HG03342 (cell line): ENCODE measurements at regions not wholly inside any gene's neighbourhood (a gene's known extent, or its start where the extent isn't known, plus 50 kb on each side); places are given as distances from the start of the nearest gene placed in this dataset.

ENCODE experiments used
- ATAC-seq: cut with Tn5 transposase; IDR thresholded peaks from one replicate; pipeline ENCODE4 v1.9.1; 2021; ENCODE audit warnings: mild to moderate bottlenecking, moderate library complexity; ENCODE audit not compliant: unreplicated experiment

DNA sequence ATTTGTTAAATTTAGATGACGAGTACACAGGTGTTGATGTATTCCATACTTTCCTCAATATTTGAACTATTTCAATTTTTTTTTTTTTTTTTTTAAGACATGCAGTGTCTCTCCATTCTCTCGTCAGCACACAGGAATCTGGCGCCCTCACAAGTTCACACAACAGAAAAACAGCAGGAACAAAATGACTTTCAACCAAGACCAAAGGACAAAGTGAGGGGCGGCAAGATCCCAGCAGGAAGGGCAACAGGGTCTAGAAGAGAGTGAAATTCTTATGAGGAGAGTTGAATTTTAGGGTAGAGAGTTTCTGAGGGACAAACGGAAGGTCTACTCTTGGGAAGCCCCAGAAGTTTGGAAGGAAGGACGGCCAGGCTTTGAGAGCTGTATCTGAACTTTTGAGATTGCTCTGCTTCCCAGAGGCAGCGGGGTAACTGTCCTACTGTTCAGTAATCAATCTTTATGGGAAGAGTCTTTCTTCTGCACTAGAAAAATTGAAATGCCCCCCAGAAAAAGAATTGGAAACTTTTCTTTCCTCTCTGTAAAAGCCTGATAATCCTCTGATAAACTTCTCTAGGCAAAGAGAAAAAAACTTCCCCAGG, 760.2 kb downstream of the RAB28 start:
- no peak for ATAC-seq

DNA sequence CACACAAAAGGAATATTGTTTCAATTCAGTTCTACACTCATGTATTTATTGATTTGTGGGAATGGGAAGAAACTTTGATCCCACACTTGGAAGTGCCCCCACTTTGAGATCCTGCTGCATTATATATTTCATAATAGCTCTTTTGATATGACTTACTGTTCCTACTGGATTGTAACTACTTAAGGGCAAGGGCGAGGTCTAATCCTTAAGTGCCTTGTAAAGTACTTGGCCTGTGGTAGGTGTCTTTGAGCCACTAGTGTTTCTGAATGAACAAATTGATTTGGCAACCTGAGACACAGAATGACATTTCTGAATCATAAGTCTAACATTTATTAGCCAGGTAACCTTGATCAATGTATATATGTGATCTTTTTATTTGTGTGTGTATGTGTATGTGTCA, 767.2 kb downstream of the RAB28 start:
- no peak for ATAC-seq

DNA sequence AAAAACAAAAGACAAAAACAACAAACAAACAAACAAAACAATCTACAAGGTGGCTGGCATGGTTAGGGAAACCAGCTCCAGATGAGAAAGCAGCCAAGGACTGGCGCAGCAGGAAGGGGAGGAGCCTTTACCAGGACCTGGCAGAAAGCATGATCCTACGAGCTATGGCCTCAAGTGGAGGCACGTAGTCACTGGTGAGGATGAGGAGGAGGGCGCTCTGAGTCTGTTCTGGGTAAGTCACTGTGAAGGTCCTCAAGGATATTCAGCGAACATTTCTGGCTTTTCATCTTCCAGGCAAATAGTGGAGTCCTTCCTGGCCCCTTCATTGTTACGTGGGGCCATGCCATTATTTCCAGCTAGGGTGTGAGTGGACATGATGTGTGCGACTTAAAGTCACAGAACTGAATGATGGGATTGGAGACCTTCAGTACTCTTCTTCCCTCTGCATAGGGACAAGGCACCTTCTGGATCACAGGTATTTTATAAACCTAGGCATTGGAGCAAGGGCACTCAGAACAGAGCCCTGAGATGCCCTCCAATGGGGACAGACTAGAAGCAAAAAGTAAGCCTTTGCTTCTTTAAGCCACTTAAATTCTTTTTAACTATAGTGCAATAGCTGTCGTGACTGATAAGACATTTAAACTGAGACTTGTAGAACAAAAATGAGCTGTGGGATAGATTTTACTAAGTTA, 771.3 kb downstream of the RAB28 start:
- no peak for ATAC-seq

DNA sequence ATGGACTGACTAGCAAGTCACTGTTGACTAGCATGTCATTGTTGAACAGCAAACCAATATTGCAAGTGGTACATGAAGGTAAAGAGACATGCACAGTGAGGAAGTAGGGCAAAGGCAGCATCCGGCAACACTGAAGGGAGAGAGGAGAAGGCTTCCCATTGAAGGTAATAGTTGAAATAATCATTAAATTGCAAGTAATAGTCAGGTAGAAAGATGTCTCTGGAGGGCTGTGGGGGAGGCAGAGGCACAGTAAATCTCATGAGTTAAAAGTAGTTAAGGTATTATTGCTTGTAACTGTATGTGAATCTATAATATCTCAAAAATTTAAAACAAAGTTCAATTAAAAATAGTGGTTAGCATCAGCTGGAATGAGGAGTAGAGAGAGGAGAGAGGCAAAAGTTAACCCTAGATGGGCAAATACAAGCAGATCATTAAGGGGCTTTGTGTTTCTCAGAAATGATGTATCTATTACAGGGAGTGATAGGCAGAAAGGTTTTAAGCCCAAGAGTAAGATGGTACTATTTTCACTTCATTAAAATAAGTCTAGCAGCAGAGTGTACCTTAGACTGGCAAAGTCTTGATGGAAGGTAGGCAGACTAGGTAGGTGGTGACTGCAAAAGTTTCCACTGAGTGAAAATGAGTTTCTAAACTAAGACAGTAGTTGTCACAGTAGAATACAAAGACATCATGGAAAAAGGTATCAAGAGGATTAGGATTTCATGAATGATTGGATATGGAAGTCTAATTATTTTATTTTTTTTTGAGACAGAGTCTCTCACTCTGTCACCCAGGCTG, 776.6 kb downstream of the RAB28 start:
- no peak for ATAC-seq

DNA sequence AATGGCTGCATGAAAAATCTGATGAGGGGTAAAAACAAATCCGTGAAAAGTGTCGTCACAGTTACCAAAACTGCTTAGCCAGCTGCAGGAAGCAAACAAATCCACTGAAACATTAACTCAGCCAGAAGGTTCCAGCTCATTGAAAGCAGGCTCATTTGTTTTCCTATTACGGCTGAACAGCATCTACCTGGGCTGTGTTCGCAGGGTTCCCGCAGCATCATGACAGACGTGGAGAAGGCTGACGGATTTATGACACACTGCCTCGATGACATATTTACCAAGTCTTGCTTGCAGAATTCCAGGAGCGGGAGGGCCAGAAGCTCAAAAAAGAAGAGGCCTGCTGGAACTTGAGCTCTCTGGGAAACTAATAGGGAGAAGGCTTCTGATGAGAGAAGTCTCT, 781.1 kb downstream of the RAB28 start:
- no peak for ATAC-seq

DNA sequence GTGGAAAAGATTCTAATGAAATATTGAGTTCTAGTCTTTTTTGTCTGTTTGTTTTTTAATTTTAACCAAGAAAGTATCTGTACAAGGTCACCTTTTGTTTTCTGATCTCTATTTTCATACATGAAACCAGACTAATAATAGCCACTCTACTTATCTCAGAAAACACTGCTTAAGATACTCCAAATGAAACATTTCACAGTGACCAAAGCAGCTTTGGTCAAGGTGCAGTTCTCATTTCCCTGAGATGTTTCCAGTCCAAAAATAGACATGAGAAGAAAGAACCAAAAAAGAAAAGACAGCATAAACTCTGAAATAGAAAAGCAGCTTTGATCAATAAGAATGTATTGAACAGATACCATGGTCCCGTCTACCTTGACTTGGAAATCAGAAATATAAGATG, 782.8 kb downstream of the RAB28 start:
- no peak for ATAC-seq

DNA sequence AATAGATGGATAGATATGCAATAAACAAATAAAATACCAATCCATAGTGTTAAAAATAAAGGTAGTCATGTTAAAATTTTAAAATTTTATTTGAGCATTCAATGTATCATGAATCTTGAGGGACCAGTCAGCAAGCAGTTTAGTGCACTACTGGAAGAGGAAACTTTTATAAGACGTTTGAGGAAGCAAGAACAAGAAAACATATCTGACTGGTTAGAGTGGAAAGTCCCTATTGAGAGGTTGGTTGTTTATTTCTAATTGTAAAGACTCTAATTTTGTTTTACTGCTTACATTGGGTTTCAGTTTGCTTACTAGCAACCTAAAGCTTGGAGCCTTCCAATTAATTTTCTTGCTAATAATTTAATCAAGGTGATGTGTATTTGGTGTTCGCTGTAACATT, 786.2 kb downstream of the RAB28 start:
- no peak for ATAC-seq

DNA sequence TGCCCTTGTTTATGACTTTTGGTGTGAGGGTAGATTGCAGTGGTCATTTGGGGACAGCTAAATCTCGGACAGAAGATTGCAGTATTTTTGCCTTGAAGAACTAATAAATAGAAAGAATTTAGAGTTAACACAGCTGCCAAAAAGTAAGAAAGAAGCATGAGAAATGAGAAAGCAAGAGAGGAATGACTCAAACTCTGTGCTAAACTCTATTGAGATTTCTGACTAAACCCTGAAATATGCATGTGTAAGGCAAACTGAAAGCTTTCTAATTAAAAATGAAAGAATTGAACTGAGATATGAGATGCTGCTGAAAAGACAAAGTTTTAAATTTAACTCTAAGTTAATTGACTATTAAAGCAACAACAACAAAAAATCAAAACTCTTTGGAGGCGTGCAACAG, 791.3 kb downstream of the RAB28 start:
- no peak for ATAC-seq

DNA sequence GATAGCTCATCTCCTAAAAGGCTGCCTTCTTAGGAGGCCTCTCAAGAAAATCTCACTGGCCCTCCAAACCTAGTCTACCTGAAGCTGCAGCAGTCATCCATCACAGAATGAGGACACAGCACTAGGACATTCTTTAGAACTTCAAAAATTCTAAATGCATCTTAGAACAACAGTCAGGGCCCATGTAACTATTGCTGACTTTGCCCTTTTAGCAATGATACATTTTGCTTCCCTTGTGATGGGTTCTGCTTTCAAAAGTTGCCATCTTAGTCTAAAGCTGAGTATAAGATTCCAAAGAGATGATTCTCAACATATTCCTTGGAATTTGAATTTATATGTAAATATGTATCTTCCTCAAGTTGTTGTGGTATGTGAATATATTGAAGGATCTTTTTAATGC, 793.0 kb downstream of the RAB28 start:
- ATAC-seq = no peak

DNA sequence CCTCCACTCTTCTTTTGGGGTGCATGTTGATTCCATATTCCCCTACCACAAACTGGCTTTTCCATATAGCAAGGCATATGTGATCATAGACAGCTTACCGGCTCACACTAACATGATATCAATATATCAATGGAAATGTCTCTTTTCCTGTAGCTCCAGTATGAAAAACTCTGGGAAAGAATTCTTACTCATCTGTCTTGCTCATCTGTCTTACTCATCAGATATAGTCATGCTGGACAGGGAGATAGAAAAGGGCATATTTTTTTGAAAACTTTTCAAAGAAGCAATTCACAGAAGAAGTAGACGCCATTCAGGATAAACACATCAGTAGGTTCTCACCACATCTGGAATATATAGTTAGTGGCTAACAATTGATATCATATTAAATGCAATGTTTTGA, 794.7 kb downstream of the RAB28 start:
- ATAC-seq = no peak

DNA sequence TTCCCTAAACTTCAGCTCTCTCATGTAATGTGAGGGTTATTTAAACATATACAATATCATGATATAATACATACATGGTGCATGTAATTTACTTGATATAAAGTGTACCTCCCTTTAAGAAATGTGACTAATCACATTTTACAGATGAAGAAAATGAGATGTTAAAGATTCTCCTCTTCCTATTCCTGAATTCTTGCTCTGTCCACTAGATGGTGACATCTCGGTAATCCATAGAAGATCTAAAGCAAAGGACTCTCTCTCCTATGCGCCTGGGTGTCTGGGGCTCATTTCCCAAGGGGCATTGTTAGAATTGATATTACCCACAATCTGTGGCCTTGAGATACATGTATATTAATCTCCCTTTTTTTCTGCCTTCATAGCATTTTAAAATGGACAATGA, 804.9 kb downstream of the RAB28 start:
- ATAC-seq = no peak

DNA sequence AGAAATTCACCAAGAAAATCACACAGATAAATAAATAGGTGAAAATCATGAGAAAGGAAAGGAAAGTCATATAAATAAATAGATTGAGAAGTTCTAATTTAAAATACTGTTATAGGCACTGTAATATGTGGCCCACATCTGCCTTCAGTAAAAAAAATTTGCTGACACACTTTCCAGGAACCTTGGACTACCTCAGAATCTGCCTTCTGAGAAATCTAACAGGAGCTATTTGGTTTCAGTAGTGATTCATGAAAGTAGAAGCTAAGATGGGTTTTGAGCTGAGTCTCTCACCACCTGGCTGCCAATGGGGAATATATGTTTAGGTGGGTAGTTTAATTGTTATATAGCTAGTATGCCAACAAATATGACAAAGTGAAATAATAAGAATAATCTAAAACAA, 810.0 kb downstream of the RAB28 start:
- no peak for ATAC-seq

DNA sequence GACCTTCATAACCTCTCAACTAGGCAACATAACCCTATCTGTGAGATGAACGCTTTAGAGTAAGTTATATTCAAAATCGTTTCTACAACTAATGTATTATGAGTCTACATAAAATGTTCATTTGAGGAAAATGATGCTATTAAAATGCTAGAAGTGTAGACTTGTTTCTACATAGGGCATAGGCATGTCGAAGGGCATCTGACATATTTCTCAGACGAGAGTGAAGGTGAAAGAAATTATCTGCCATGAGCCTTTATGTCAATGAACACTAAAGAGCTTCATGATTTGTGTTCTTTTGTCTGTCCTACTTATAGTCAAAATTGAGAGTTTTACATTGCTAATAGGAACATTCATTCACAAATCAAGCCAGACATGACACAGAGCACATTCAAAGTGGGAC, 811.8 kb downstream of the RAB28 start:
- no peak for ATAC-seq

DNA sequence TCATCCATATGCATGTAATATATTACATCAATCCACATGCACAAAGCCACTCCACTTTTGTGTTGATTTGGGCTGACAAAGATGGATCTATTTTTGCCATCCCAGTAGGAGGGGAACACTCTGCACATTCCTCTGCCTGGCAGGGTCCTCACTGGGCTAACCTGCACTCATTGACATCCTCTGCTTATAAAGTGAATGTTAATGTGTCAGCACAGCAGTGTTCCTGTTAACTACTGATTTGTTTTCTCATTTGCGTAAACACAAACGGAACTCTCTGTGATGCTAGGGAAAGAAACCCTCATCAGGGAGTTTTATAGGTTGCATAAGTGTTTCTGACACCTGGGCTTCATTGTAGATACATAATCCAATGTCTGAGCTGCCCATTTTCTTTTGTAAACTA, 826.0 kb downstream of the RAB28 start:
- no peak for ATAC-seq

DNA sequence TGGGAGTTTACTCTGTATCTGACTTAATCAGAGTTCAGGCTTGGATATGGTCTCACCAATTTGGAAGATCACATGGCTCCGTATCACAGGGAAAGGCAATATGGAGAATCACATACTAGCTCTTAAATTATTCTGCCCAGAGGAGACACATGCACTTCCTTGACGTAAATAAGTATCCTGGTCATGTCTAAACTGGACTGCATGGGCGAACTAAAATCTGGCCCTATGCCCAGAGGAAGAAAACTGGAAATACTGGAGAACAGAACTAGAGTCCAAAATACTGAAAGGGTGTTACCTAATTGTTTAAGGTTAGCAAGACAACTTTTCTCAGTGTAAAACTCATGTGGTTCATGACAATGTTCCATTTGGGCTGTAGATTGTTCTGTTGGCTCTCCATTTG, 832.3 kb downstream of the RAB28 start:
- no peak for ATAC-seq

DNA sequence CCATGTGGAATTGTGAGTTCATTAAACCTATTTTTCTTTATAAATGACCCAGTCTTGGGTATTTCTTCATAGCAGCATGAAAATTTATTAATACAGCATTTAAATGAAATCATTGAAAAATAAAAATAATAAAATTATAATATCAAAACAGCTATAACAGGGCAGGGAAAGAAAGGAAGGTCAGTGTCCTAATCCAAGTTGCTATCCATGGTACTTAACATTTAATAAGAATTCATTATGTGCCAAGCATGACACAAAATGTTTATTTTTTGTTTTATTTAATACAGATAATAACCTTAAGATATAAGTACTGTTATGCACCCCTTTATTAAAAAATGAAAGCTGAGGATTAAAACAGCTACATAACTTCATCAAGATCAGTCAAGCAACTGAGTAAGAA, 838.4 kb downstream of the RAB28 start:
- no peak for ATAC-seq

DNA sequence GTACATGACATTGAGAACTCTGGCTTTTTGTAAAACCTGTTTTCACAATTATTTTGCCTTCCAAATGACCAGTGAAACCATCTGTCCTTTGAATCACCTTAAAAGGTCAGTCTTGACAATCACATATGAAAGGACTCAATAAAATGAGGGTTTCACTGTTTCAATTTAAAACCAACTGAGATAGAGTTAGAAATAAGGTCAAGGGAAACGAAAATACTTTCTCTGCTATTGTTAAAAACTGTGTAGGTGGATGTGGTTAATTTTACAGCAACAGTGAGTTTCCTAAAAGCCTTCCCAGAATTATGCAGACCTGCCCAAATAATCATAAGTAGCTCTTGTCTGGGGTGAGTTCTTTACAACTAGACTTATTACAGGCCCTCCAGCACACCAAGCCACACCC, 839.9 kb downstream of the RAB28 start:
- no peak for ATAC-seq

DNA sequence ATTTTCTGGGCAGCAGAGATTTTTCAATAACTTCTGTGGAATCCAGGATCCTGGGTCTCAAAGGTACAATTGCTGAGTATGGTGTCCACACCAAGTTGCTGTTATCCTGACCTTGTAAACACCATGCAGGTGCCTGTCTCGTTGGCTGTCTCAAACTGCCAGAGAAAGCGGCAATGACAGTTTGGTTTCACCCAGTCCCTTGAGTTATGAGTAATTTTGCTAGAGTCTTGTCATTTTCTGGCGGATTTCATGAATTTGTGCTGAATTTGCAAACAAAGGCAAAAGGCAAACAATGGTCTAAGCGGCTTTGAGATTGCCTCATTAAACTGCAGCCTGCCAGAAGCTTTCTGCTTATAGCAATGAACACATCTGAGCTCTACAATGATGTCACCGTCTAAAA, 847.9 kb downstream of the RAB28 start:
- no peak for ATAC-seq

DNA sequence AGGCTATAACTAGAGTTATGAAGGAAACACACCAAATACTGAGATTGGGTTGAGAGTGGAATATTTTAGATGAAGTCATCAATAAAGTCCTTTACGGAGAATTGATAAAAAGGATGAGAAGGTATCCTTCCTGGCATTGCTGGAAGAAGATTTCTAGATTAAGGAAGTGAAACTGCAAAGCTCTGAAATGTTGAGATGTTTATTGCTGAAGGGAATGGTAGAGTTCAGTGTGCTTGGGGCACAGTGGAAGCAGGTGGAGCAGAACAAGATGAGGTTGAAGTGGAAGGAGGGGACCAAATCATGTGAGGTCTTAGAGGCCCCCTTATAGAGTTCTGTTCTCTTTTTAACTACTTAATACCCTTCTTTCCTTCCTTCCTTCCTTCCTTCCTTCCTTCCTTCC, 848.5 kb downstream of the RAB28 start:
- ATAC-seq = no peak

DNA sequence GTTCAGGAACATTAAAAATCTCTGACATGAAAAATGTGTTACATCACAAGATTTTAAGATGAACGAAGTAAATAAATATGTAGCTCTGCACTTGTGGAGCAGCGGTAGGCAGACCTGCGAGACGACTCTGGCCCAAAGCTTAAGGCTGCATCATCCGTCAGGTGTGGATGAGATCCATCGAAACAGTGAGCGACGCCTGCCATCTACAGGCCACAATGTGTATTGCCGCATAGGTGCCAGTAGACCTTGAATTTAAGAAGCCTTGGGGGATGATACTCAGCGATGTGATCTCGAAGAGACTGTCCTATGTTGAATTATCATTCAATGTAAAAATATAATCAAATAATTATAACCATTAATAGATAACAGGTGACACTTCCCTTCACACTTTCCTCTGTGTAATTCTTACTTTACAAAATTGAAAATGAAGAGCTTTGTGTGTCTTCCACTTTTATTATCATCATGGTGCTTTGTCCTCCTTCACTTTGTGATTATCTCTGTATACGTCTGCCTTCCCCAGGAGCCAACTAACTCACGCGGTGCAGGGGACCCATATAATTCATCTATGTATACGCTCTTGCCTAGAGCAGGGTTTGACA, 851.0 kb downstream of the RAB28 start:
- peak; percentile 98 for ATAC-seq

DNA sequence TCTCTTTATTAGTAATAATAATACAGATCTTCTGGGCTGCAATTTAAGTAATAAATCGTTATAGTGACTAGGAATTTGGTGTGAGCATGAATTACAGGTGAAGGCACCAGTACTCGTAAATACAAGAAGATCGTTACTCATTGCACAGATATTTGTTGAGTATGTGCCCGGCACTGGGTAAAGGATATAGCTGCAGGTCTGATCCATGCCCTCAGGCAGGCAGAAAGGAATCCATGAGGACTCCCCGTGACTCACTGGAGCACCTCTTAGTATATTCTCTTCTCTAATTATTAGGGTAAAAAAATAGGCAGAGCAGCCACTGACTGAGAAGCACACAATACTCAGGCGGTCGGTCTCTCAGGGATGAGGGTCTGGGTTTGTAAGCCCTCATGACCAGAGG, 868.3 kb downstream of the RAB28 start:
- ATAC-seq = no peak

DNA sequence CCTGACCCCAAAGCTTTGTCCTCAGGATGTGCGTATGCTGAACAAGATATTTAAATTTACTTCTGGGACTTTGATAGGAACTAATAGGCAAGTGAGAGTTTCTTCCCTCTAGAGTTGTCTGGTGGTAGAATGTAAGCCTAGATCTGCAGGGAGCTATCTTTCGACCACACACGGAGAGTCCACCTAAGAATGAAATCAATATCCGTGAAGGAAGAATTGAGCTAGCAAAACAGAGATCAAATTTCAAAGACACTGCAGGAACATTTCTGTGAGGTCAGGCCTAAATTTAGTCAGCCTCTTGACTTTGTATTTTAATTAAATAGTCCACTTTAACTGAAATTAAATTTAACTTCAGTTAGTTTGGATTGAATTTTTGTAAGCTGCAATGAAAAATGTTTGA, 871.3 kb downstream of the RAB28 start:
- no peak for ATAC-seq
